ENCODE measurements at regions not wholly inside any gene's neighbourhood (a gene's known extent, or its start where the extent isn't known, plus 50 kb on each side); places are given as distances from the start of the nearest gene placed in this dataset.
"Not testable (repeated sequence)": the region's sequence is repeated elsewhere in the genome, so short reads cannot be mapped to it uniquely, and the experiment has no call there.

GRCh38 chr12:116666829-116667228 lies 71.0 kb downstream of the SPRING1 start:
- not testable (repeated sequence) for H3K36me3 ChIP-seq (ENCODE audit: control insufficient read depth, insufficient read depth, low read length); H3K9me3 ChIP-seq (ENCODE audit: control insufficient read depth, low read length); H3K4me3 ChIP-seq (ENCODE audit: insufficient read depth, low read depth, low read length); H3K27ac ChIP-seq (ENCODE audit: insufficient read depth, low read depth, low read length, poor library complexity, severe bottlenecking); H3K27me3 ChIP-seq (ENCODE audit: control insufficient read depth, insufficient read depth, low read length, poor library complexity, severe bottlenecking)
- H3K4me1 ChIP-seq (ENCODE audit: control insufficient read depth, insufficient read depth, low read length), result peaks cover 18% of the 10 kb centered on the region
- WGBS, 2 experiments, result 95% methylated on average over 8 of the region's 8 CpGs

- no peak overlapping the region for H3K4me3 ChIP-seq (ENCODE audit: insufficient read depth, low read depth, low read length)
- WGBS, 2 experiments, result 72 to 76% methylated on average over 10 of the region's 10 CpGs
- no peaks in the 10 kb centered on the region for H3K9me3 ChIP-seq (ENCODE audit: control insufficient read depth, low read length)
- H3K27ac ChIP-seq (ENCODE audit: insufficient read depth, low read depth, low read length, poor library complexity, severe bottlenecking), result no peak overlapping the region
- no peaks in the 10 kb centered on the region for H3K36me3 ChIP-seq (ENCODE audit: control insufficient read depth, insufficient read depth, low read length)
- H3K4me1 ChIP-seq (ENCODE audit: control insufficient read depth, insufficient read depth, low read length), result peaks cover 18% of the 10 kb centered on the region
- H3K27me3 ChIP-seq (ENCODE audit: control insufficient read depth, insufficient read depth, low read length, poor library complexity, severe bottlenecking), result no peaks in the 10 kb centered on the region
Observed at GRCh38 chr12:116666305-116666673, 71.6 kb downstream of the SPRING1 start.

- Histone ChIP-seq H3K27me3 (ENCODE audit: control insufficient read depth, insufficient read depth, low read length, poor library complexity, severe bottlenecking) (no peaks in the 10 kb centered on the region), H3K36me3 (ENCODE audit: control insufficient read depth, insufficient read depth, low read length) (no peaks in the 10 kb centered on the region), H3K9me3 (ENCODE audit: control insufficient read depth, low read length) (no peaks in the 10 kb centered on the region), H3K4me1 (ENCODE audit: control insufficient read depth, insufficient read depth, low read length) (peaks cover 18% of the 10 kb centered on the region), H3K4me3 (ENCODE audit: insufficient read depth, low read depth, low read length) (no peak overlapping the region), H3K27ac (ENCODE audit: insufficient read depth, low read depth, low read length, poor library complexity, severe bottlenecking) (no peak overlapping the region)
- 85 to 87% methylated on average over 15 of the region's 15 CpGs for WGBS, 2 experiments
Observed at GRCh38 chr12:116665666-116666304, 72.1 kb downstream of the SPRING1 start.

GRCh38 chr12:116664085-116664484 lies 73.8 kb downstream of the SPRING1 start:
- no peak overlapping the region for H3K27ac ChIP-seq (ENCODE audit: insufficient read depth, low read depth, low read length, poor library complexity, severe bottlenecking)
- 92 to 100% methylated on average over 2 of the region's 4 CpGs for WGBS, 2 experiments
- H3K27me3 ChIP-seq (ENCODE audit: control insufficient read depth, insufficient read depth, low read length, poor library complexity, severe bottlenecking), result no peaks in the 10 kb centered on the region
- H3K36me3 ChIP-seq (ENCODE audit: control insufficient read depth, insufficient read depth, low read length), result no peaks in the 10 kb centered on the region
- no peaks in the 10 kb centered on the region for H3K9me3 ChIP-seq (ENCODE audit: control insufficient read depth, low read length)
- H3K4me1 ChIP-seq (ENCODE audit: control insufficient read depth, insufficient read depth, low read length), result peaks cover 18% of the 10 kb centered on the region
- H3K4me3 ChIP-seq (ENCODE audit: insufficient read depth, low read depth, low read length), result no peak overlapping the region

GRCh38 chr12:116662612-116663144 lies 75.2 kb downstream of the SPRING1 start:
- Histone ChIP-seq H3K36me3 (ENCODE audit: control insufficient read depth, insufficient read depth, low read length) (no peaks in the 10 kb centered on the region), H3K4me1 (ENCODE audit: control insufficient read depth, insufficient read depth, low read length) (peaks cover 23% of the 10 kb centered on the region), H3K4me3 (ENCODE audit: insufficient read depth, low read depth, low read length) (no peak overlapping the region), H3K27ac (ENCODE audit: insufficient read depth, low read depth, low read length, poor library complexity, severe bottlenecking) (peak overlapping the region; percentile 36), H3K9me3 (ENCODE audit: control insufficient read depth, low read length) (no peaks in the 10 kb centered on the region), H3K27me3 (ENCODE audit: control insufficient read depth, insufficient read depth, low read length, poor library complexity, severe bottlenecking) (no peaks in the 10 kb centered on the region)
- 26 to 30% methylated on average over 21 of the region's 21 CpGs for WGBS, 2 experiments

GRCh38 chr12:116661341-116661740 lies 76.5 kb downstream of the SPRING1 start:
- Histone ChIP-seq H3K27ac (ENCODE audit: insufficient read depth, low read depth, low read length, poor library complexity, severe bottlenecking) (no peak overlapping the region), H3K36me3 (ENCODE audit: control insufficient read depth, insufficient read depth, low read length) (no peaks in the 10 kb centered on the region), H3K27me3 (ENCODE audit: control insufficient read depth, insufficient read depth, low read length, poor library complexity, severe bottlenecking) (no peaks in the 10 kb centered on the region), H3K4me1 (ENCODE audit: control insufficient read depth, insufficient read depth, low read length) (peaks cover 23% of the 10 kb centered on the region), H3K9me3 (ENCODE audit: control insufficient read depth, low read length) (no peaks in the 10 kb centered on the region), H3K4me3 (ENCODE audit: insufficient read depth, low read depth, low read length) (no peak overlapping the region)
- 95 to 96% methylated on average over 18 of the region's 18 CpGs for WGBS, 2 experiments

- H3K4me3 ChIP-seq (ENCODE audit: insufficient read depth, low read depth, low read length); H3K27me3 ChIP-seq (ENCODE audit: control insufficient read depth, insufficient read depth, low read length, poor library complexity, severe bottlenecking): not testable (repeated sequence)
- WGBS, 2 experiments, result 95% methylated on average over 34 of the region's 34 CpGs
Observed at GRCh38 chr12:116660740-116661139, 77.1 kb downstream of the SPRING1 start.

GRCh38 chr12:116659771-116660481 lies 77.9 kb downstream of the SPRING1 start:
- Histone ChIP-seq H3K4me1 (ENCODE audit: control insufficient read depth, insufficient read depth, low read length) (peaks cover 19% of the 10 kb centered on the region), H3K9me3 (ENCODE audit: control insufficient read depth, low read length) (no peaks in the 10 kb centered on the region), H3K36me3 (ENCODE audit: control insufficient read depth, insufficient read depth, low read length) (no peaks in the 10 kb centered on the region), H3K27me3 (ENCODE audit: control insufficient read depth, insufficient read depth, low read length, poor library complexity, severe bottlenecking) (no peaks in the 10 kb centered on the region), H3K27ac (ENCODE audit: insufficient read depth, low read depth, low read length, poor library complexity, severe bottlenecking) (no peak overlapping the region), H3K4me3 (ENCODE audit: insufficient read depth, low read depth, low read length) (no peak overlapping the region)
- 94 to 95% methylated on average over 13 of the region's 13 CpGs for WGBS, 2 experiments

More at GRCh38 chr12:116660740-116661139, 77.1 kb downstream of the SPRING1 start:
- peaks cover 20% of the 10 kb centered on the region for H3K4me1 ChIP-seq (ENCODE audit: control insufficient read depth, insufficient read depth, low read length)
- H3K9me3 ChIP-seq (ENCODE audit: control insufficient read depth, low read length); H3K36me3 ChIP-seq (ENCODE audit: control insufficient read depth, insufficient read depth, low read length); H3K27ac ChIP-seq (ENCODE audit: insufficient read depth, low read depth, low read length, poor library complexity, severe bottlenecking): not testable (repeated sequence)

GRCh38 chr12:116657921-116658495 lies 79.9 kb downstream of the SPRING1 start:
- Histone ChIP-seq H3K36me3 (ENCODE audit: control insufficient read depth, insufficient read depth, low read length) (no peaks in the 10 kb centered on the region), H3K27ac (ENCODE audit: insufficient read depth, low read depth, low read length, poor library complexity, severe bottlenecking) (no peak overlapping the region), H3K9me3 (ENCODE audit: control insufficient read depth, low read length) (no peaks in the 10 kb centered on the region), H3K27me3 (ENCODE audit: control insufficient read depth, insufficient read depth, low read length, poor library complexity, severe bottlenecking) (no peaks in the 10 kb centered on the region), H3K4me1 (ENCODE audit: control insufficient read depth, insufficient read depth, low read length) (peaks cover 17% of the 10 kb centered on the region), H3K4me3 (ENCODE audit: insufficient read depth, low read depth, low read length) (no peak overlapping the region)
- WGBS, 2 experiments, result 88 to 91% methylated on average over 9 to 11 of the region's 11 CpGs

GRCh38 chr12:116656306-116656705 lies 81.6 kb downstream of the SPRING1 start:
- Histone ChIP-seq H3K27ac (ENCODE audit: insufficient read depth, low read depth, low read length, poor library complexity, severe bottlenecking) (no peak overlapping the region), H3K9me3 (ENCODE audit: control insufficient read depth, low read length) (no peaks in the 10 kb centered on the region), H3K4me1 (ENCODE audit: control insufficient read depth, insufficient read depth, low read length) (peaks cover 5% of the 10 kb centered on the region), H3K4me3 (ENCODE audit: insufficient read depth, low read depth, low read length) (no peak overlapping the region), H3K27me3 (ENCODE audit: control insufficient read depth, insufficient read depth, low read length, poor library complexity, severe bottlenecking) (no peaks in the 10 kb centered on the region), H3K36me3 (ENCODE audit: control insufficient read depth, insufficient read depth, low read length) (no peaks in the 10 kb centered on the region)
- WGBS, 2 experiments, result 95 to 97% methylated on average over 5 of the region's 5 CpGs

Measured in ectodermal cell (in vitro differentiated cells).